ENCODE measurements at regions not wholly inside any gene's neighbourhood (a gene's known extent, or its start where the extent isn't known, plus 50 kb on each side); places are given as distances from the start of the nearest gene placed in this dataset.

DNA sequence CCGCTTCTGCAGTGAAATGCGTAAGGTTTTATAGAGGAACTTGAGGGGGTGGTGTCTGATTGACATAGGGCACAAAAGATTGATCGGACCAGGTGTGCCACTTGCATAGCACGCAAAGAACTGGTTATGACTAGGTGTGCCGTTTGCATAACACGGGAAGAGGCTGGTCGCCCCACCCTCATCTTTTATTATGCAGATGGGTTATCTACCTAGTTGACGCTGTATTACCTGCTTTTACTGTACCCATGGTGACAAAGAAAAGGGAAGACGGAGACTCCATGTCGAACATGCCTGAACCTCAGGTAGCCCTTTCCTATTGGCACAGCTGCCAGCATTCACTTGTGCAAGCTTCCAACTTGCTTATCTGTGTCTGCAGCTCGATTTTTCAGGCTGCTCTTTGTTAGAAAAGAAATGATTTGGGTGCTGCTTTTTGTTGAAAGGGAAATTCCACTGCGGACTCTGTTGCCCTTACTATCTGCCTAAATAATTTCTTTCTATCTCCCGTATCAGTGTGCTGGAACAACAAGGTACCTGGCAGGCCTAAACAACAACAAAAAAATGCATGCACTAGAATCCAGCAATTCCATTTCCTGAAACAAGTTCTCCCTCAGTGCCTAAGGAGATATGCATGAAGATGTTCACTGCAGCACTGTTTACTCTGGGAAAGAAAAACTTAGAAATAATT lies 194.4 kb upstream of the KAZN start:
- Histone ChIP-seq H3K4me2 (ENCODE audit: low read length) (no peak overlapping the region), H3K36me3 (ENCODE audit: control insufficient read depth, low read length) (no peaks in the 10 kb centered on the region), H3K27ac (ENCODE audit: low read depth, low read length) (no peak overlapping the region)

GRCh38 chr1:14404862-14405301 lies 193.6 kb upstream of the KAZN start:
- Histone ChIP-seq H3F3A (ENCODE audit: control insufficient read depth, insufficient read depth) (no peaks in the 10 kb centered on the region), H3K36me3 (ENCODE audit: control insufficient read depth, low read length) (no peaks in the 10 kb centered on the region), H3K9me3 (ENCODE audit: control insufficient read depth, insufficient read depth, low read length) (no peaks in the 10 kb centered on the region), H4K20me1 (ENCODE audit: control insufficient read depth, insufficient read depth, low read depth, low read length) (no peaks in the 10 kb centered on the region), H3K4me1 (ENCODE audit: control insufficient read depth, low read length) (no peaks in the 10 kb centered on the region), H3K4me2 (ENCODE audit: low read length) (no peak overlapping the region), H3K27ac (ENCODE audit: low read depth, low read length) (no peak overlapping the region), H3K79me2 (ENCODE audit: control insufficient read depth, low read length) (no peaks in the 10 kb centered on the region), H3K9me2 (replicated peaks; ENCODE audit: control insufficient read depth, low read length) (no peaks in the 10 kb centered on the region), H3K27me3 (ENCODE audit: control insufficient read depth, low read length) (no peaks in the 10 kb centered on the region), H3K4me3 (ENCODE audit: low read length) (no peak overlapping the region)
- no peak for TF ChIP-seq EZH2phosphoT487 (IDR thresholded peaks at IDR 0.05; ENCODE audit: borderline replicate concordance, low read length)
- TF ChIP-seq, protein P1, sequence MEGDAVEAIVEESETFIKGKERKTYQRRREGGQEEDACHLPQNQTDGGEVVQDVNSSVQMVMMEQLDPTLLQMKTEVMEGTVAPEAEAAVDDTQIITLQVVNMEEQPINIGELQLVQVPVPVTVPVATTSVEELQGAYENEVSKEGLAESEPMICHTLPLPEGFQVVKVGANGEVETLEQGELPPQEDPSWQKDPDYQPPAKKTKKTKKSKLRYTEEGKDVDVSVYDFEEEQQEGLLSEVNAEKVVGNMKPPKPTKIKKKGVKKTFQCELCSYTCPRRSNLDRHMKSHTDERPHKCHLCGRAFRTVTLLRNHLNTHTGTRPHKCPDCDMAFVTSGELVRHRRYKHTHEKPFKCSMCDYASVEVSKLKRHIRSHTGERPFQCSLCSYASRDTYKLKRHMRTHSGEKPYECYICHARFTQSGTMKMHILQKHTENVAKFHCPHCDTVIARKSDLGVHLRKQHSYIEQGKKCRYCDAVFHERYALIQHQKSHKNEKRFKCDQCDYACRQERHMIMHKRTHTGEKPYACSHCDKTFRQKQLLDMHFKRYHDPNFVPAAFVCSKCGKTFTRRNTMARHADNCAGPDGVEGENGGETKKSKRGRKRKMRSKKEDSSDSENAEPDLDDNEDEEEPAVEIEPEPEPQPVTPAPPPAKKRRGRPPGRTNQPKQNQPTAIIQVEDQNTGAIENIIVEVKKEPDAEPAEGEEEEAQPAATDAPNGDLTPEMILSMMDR (IDR thresholded peaks at IDR 0.05; ENCODE audit: low read depth, low read length, poor library complexity, severe bottlenecking), result no peak

More for the DNA sequence above, 194.4 kb upstream of the KAZN start:
- Histone ChIP-seq H3K9me2 (replicated peaks; ENCODE audit: control insufficient read depth, low read length) (no peaks in the 10 kb centered on the region), H4K20me1 (ENCODE audit: control insufficient read depth, insufficient read depth, low read depth, low read length) (no peaks in the 10 kb centered on the region), H3K79me2 (ENCODE audit: control insufficient read depth, low read length) (no peaks in the 10 kb centered on the region), H3K27me3 (ENCODE audit: control insufficient read depth, low read length) (no peaks in the 10 kb centered on the region), H3K9me3 (ENCODE audit: control insufficient read depth, insufficient read depth, low read length) (no peaks in the 10 kb centered on the region), H3K4me3 (ENCODE audit: low read length) (no peak overlapping the region), H3F3A (ENCODE audit: control insufficient read depth, insufficient read depth) (no peaks in the 10 kb centered on the region), H3K4me1 (ENCODE audit: control insufficient read depth, low read length) (no peaks in the 10 kb centered on the region)
- no peak for TF ChIP-seq EZH2phosphoT487 (IDR thresholded peaks at IDR 0.05; ENCODE audit: borderline replicate concordance, low read length)
- TF ChIP-seq, protein P1 (IDR thresholded peaks at IDR 0.05; ENCODE audit: low read depth, low read length, poor library complexity, severe bottlenecking), result no peak

DNA sequence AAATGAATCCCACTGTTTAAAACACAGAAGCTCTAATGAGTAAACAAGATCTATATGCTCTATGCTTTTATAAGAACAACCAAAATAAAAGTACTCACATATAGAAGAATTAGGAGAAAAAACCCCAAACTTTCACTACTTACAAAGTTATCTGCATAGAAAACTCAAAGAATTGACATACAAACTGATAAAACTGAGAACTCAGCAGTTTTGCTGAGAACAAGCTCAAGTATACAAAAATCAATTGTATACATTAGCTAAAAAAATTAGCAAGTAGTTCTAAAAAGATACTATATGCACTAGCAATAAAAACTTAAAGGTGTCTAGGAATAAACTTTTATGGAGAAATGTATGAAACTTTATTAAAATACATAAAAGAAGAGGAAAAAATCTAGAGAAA lies 186.2 kb upstream of the KAZN start:
- H3F3A ChIP-seq (ENCODE audit: control insufficient read depth, insufficient read depth), result no peaks in the 10 kb centered on the region
- TF ChIP-seq EZH2phosphoT487 (IDR thresholded peaks at IDR 0.05; ENCODE audit: borderline replicate concordance, low read length), result no peak
- TF ChIP-seq, protein P1 (IDR thresholded peaks at IDR 0.05; ENCODE audit: low read depth, low read length, poor library complexity, severe bottlenecking), result no peak
- no peaks in the 10 kb centered on the region for H3K4me1 ChIP-seq (ENCODE audit: control insufficient read depth, low read length)
- H3K9me3 ChIP-seq (ENCODE audit: control insufficient read depth, insufficient read depth, low read length), result no peaks in the 10 kb centered on the region
- no peaks in the 10 kb centered on the region for H3K79me2 ChIP-seq (ENCODE audit: control insufficient read depth, low read length)
- H3K27me3 ChIP-seq (ENCODE audit: control insufficient read depth, low read length), result no peaks in the 10 kb centered on the region
- H3K4me2 ChIP-seq (ENCODE audit: low read length), result no peak overlapping the region
- no peak overlapping the region for H3K27ac ChIP-seq (ENCODE audit: low read depth, low read length)
- no peaks in the 10 kb centered on the region for H3K36me3 ChIP-seq (ENCODE audit: control insufficient read depth, low read length)
- no peak overlapping the region for H3K4me3 ChIP-seq (ENCODE audit: low read length)
- H3K9me2 ChIP-seq (replicated peaks; ENCODE audit: control insufficient read depth, low read length), result no peaks in the 10 kb centered on the region
- no peaks in the 10 kb centered on the region for H4K20me1 ChIP-seq (ENCODE audit: control insufficient read depth, insufficient read depth, low read depth, low read length)

Measured in DOHH2 (cell line).